Neuronal stem cell (in vitro differentiated cells): ENCODE measurements at regions not wholly inside any gene's neighbourhood (a gene's known extent, or its start where the extent isn't known, plus 50 kb on each side); places are given as distances from the start of the nearest gene placed in this dataset.

ENCODE experiments used
- DNase-seq: peaks from one replicate; pipeline ENCODE4 v3.0.0-alpha.2; 2013; ENCODE audit warnings: low spot score
- H2AFZ ChIP-seq: one replicate; pipeline ENCODE4 v1.6.1; 2013; ENCODE audit warnings: mild to moderate bottlenecking, low read length, inconsistent platforms
- H2AK5ac ChIP-seq: 2 replicates; pipeline ENCODE4 v1.6.1; 2013; ENCODE audit warnings: low read depth, mild to moderate bottlenecking, inconsistent platforms, low read length, moderate library complexity, mixed read lengths
- H2BK120ac ChIP-seq: 2 replicates; pipeline ENCODE4 v1.6.1; 2013; ENCODE audit warnings: low read depth, mild to moderate bottlenecking, inconsistent platforms, low read length, moderate library complexity, mixed read lengths
- H2BK12ac ChIP-seq: one replicate; pipeline ENCODE4 v1.6.1; 2013; ENCODE audit warnings: low read length, inconsistent platforms
- H2BK15ac ChIP-seq: 2 replicates; pipeline ENCODE4 v1.6.1; 2013; ENCODE audit warnings: mild to moderate bottlenecking, low read length, inconsistent platforms, mixed read lengths
- H2BK5ac ChIP-seq: one replicate; pipeline ENCODE4 v1.6.1; 2013; ENCODE audit warnings: inconsistent platforms, mild to moderate bottlenecking, low read length, moderate library complexity
- H3K14ac ChIP-seq: one replicate; pipeline ENCODE4 v1.6.1; 2013; ENCODE audit warnings: low read length, inconsistent platforms
- H3K18ac ChIP-seq: 2 replicates; pipeline ENCODE4 v1.6.1; 2013; ENCODE audit warnings: low read length, inconsistent platforms
- H3K23ac ChIP-seq: 2 replicates; pipeline ENCODE4 v1.6.1; 2013; ENCODE audit warnings: low read depth, mild to moderate bottlenecking, mixed read lengths, low read length, inconsistent platforms; ENCODE audit not compliant: poor library complexity
- H3K27ac ChIP-seq: replicated peaks from 3 replicates; pipeline ENCODE4 v1.5.1; 2013; ENCODE audit warnings: low read length, inconsistent platforms
- H3K27me3 ChIP-seq, 3 experiments: 2 replicates each; pipeline ENCODE4 v1.6.1; 2013; ENCODE audit warnings: low read length in 3 of 3, mild to moderate bottlenecking in 2 of 3, inconsistent platforms in 1 of 3, low read depth in 1 of 3, mixed read lengths in 1 of 3, moderate library complexity in 1 of 3; ENCODE audit not compliant: control insufficient read depth in 3 of 3, insufficient read depth in 3 of 3
- H3K36me3 ChIP-seq, 2 donors: replicated peaks in 1 of 2; 2 replicates each; pipeline ENCODE4 v1.6.1; 2013; ENCODE audit warnings: low read length in 2 of 2; ENCODE audit not compliant: control insufficient read depth in 2 of 2, insufficient read depth in 2 of 2
- H3K4ac ChIP-seq: 2 replicates; pipeline ENCODE4 v1.6.1; 2013; ENCODE audit warnings: inconsistent platforms, mild to moderate bottlenecking, low read length, moderate library complexity
- H3K4me1 ChIP-seq, 2 donors: 1 replicate in 1 of 2; 2 replicates in 1 of 2; pipeline ENCODE4 v1.6.1; 2013; ENCODE audit warnings: low read length in 2 of 2, low read depth in 1 of 2; ENCODE audit not compliant: control insufficient read depth in 2 of 2, insufficient read depth in 1 of 2
- H3K4me2 ChIP-seq: one replicate; pipeline ENCODE4 v1.6.1; 2013; ENCODE audit warnings: mild to moderate bottlenecking, low read length, inconsistent platforms; ENCODE audit not compliant: insufficient read depth, poor library complexity, severe bottlenecking
- H3K4me3 ChIP-seq, 2 donors: 2 replicates each; pipeline ENCODE4 v1.5.1; 2013; ENCODE audit warnings: low read length in 2 of 2, mild to moderate bottlenecking in 2 of 2, inconsistent platforms in 1 of 2, moderate library complexity in 1 of 2
- H3K79me1 ChIP-seq: one replicate; pipeline ENCODE4 v1.6.1; 2013; ENCODE audit warnings: low read depth, mild to moderate bottlenecking, inconsistent platforms, low read length, moderate library complexity
- H3K9ac ChIP-seq: one replicate; pipeline ENCODE4 v1.6.1; 2013; ENCODE audit warnings: mild to moderate bottlenecking, low read depth, low read length, inconsistent platforms; ENCODE audit not compliant: poor library complexity
- H3K9me3 ChIP-seq, 2 donors: replicated peaks in 1 of 2; 2 replicates each; pipeline versions ENCODE3 to v1.6.1; 2013; ENCODE audit warnings: low read length in 2 of 2, mild to moderate bottlenecking in 2 of 2, inconsistent platforms in 1 of 2, low read depth in 1 of 2, mixed read lengths in 1 of 2, moderate library complexity in 1 of 2; ENCODE audit not compliant: control insufficient read depth in 2 of 2, insufficient read depth in 1 of 2
- H4K8ac ChIP-seq: one replicate; pipeline ENCODE4 v1.6.1; 2013; ENCODE audit warnings: low read depth, mild to moderate bottlenecking, inconsistent platforms, low read length, moderate library complexity
- H4K91ac ChIP-seq: one replicate; pipeline ENCODE4 v1.6.1; 2013; ENCODE audit warnings: low read length, low read depth, mild to moderate bottlenecking, inconsistent platforms; ENCODE audit not compliant: poor library complexity
- WGBS, 2 donors: extraction: QIAGEN DNeasy Blood & Tissue Kit; methylation state at CpG; one replicate each; pipeline ENCODE4 v1.1.7; 2013; ENCODE audit warnings: missing lambda C conversion rate in 2 of 2, mixed read lengths in 1 of 2; ENCODE audit not compliant: insufficient read length in 2 of 2, insufficient replicate concordance in 1 of 2; ENCODE audit errors: extremely low coverage in 2 of 2; 5-methylcytosine and 5-hydroxymethylcytosine counted together

- H2BK120ac ChIP-seq = no peak overlapping the region
- no peak overlapping the region for H3K9ac ChIP-seq
- no peak overlapping the region for H3K18ac ChIP-seq
- WGBS, 2 donors = no CpG with 5 or more reads among the region's 13 CpGs
- no peak for DNase-seq
- H2AFZ ChIP-seq = no peak overlapping the region
- H3K79me1 ChIP-seq = no peaks in the 10 kb centered on the region
- H3K14ac ChIP-seq = no peak overlapping the region
- no peaks in the 10 kb centered on the region for H3K4me1 ChIP-seq
- H3K9me3 ChIP-seq = no peaks in the 10 kb centered on the region
- no peak overlapping the region for H2BK12ac ChIP-seq
- no peak overlapping the region for H2BK15ac ChIP-seq
- H3K4me3 ChIP-seq = no peak overlapping the region
- no peaks in the 10 kb centered on the region for H3K36me3 ChIP-seq
- no peak overlapping the region for H4K8ac ChIP-seq
- no peak overlapping the region for H3K23ac ChIP-seq
- no peak overlapping the region for H2AK5ac ChIP-seq
- H3K27me3 ChIP-seq = peaks cover 0 to 85% (median 0%) of the 10 kb centered on the region in 3 experiments
- no peak overlapping the region for H3K27ac ChIP-seq
- no peak overlapping the region for H4K91ac ChIP-seq
- H2BK5ac ChIP-seq = no peak overlapping the region
- no peak overlapping the region for H3K4ac ChIP-seq
- no peak overlapping the region for H3K4me2 ChIP-seq
These were observed 106.6 kb downstream of the BRMS1L start for GRCh38 chr14:35932659-35933159.

- Histone ChIP-seq H3K27me3 (peaks cover 0 to 81% (median 0%) of the 10 kb centered on the region in 3 experiments), H2AK5ac (no peak overlapping the region), H2BK5ac (no peak overlapping the region), H3K9me3 (no peaks in the 10 kb centered on the region), H2BK15ac (no peak overlapping the region), H3K23ac (no peak overlapping the region), H3K4me1 (no peaks in the 10 kb centered on the region), H2BK12ac (no peak overlapping the region), H3K36me3 (no peaks in the 10 kb centered on the region), H3K4ac (no peak overlapping the region), H3K9ac (no peak overlapping the region), H3K18ac (no peak overlapping the region), H3K79me1 (no peaks in the 10 kb centered on the region), H3K27ac (no peak overlapping the region), H4K8ac (no peak overlapping the region), H2BK120ac (no peak overlapping the region), H3K4me3 (no peak overlapping the region), H4K91ac (no peak overlapping the region), H2AFZ (no peak overlapping the region), H3K4me2 (no peak overlapping the region), H3K14ac (no peak overlapping the region)
- no peak for DNase-seq
These were observed 106.0 kb downstream of the BRMS1L start for GRCh38 chr14:35932136-35932535.

GRCh38 chr14:35931346-35931745 lies 105.2 kb downstream of the BRMS1L start:
- Histone ChIP-seq H3K4me2 (no peak overlapping the region), H2AK5ac (no peak overlapping the region), H3K23ac (no peak overlapping the region), H3K9ac (no peak overlapping the region), H2BK12ac (no peak overlapping the region), H2BK5ac (no peak overlapping the region), H2BK120ac (no peak overlapping the region), H3K27ac (no peak overlapping the region), H3K9me3 (no peaks in the 10 kb centered on the region), H3K27me3 (peaks cover 0 to 77% (median 0%) of the 10 kb centered on the region in 3 experiments), H3K14ac (no peak overlapping the region), H3K36me3 (no peaks in the 10 kb centered on the region), H2AFZ (no peak overlapping the region), H3K18ac (no peak overlapping the region), H4K8ac (no peak overlapping the region), H3K79me1 (no peaks in the 10 kb centered on the region), H3K4me1 (no peaks in the 10 kb centered on the region), H2BK15ac (no peak overlapping the region), H3K4ac (no peak overlapping the region), H4K91ac (no peak overlapping the region), H3K4me3 (no peak overlapping the region)
- DNase-seq = no peak

- no peaks in the 10 kb centered on the region for H3K9me3 ChIP-seq
- no peak for DNase-seq
These were observed 103.0 kb downstream of the BRMS1L start for GRCh38 chr14:35929186-35929585.

More at GRCh38 chr14:35929186-35929585, 103.0 kb downstream of the BRMS1L start:
- H3K4me1 ChIP-seq = no peaks in the 10 kb centered on the region
- no peak overlapping the region for H2BK120ac ChIP-seq
- no peak overlapping the region for H3K14ac ChIP-seq
- H3K4me2 ChIP-seq = no peak overlapping the region
- no peak overlapping the region for H3K18ac ChIP-seq
- no peak overlapping the region for H2BK15ac ChIP-seq
- no peaks in the 10 kb centered on the region for H3K36me3 ChIP-seq
- no peak overlapping the region for H4K91ac ChIP-seq
- no peak overlapping the region for H2AFZ ChIP-seq
- no peak overlapping the region for H2BK12ac ChIP-seq
- H3K79me1 ChIP-seq = no peaks in the 10 kb centered on the region
- WGBS, 2 donors = no CpG with 5 or more reads among the region's 4 CpGs
- no peak overlapping the region for H3K4ac ChIP-seq
- H3K23ac ChIP-seq = no peak overlapping the region
- H4K8ac ChIP-seq = no peak overlapping the region
- H3K27ac ChIP-seq = no peak overlapping the region
- H2AK5ac ChIP-seq = no peak overlapping the region
- peaks cover 0 to 74% (median 0%) of the 10 kb centered on the region in 3 experiments for H3K27me3 ChIP-seq
- no peak overlapping the region for H3K4me3 ChIP-seq
- H2BK5ac ChIP-seq = no peak overlapping the region
- H3K9ac ChIP-seq = no peak overlapping the region
